Kidney (tissue), 13 donors: ENCODE measurements at regions not wholly inside any gene's neighbourhood (a gene's known extent, or its start where the extent isn't known, plus 50 kb on each side); places are given as distances from the start of the nearest gene placed in this dataset. TPM values are rescaled to one million over a fixed set of nuclear protein-coding genes. Genes with fewer than 3 reads are reported as not detected.

Experiments
- DNase-seq, 5 donors: peaks; one replicate each; pipeline ENCODE4 v3.0.0-alpha.2; 2013 to 2020
- FAIRE-seq: peaks from 2 replicates; lab custom pipeline; 2012; peaks lifted over from hg19 to GRCh38; lab: Jason Lieb, UNC
- H3K27ac ChIP-seq, 2 donors: one replicate each; pipeline ENCODE4 v1.7.0; 2013; ENCODE audit warnings: low read depth in 2 of 2, low read length in 2 of 2, inconsistent platforms in 1 of 2
- H3K27me3 ChIP-seq: one replicate; pipeline ENCODE4 v1.7.1; 2013; ENCODE audit warnings: low read length, inconsistent platforms; ENCODE audit not compliant: control insufficient read depth, insufficient read depth
- H3K36me3 ChIP-seq, 3 donors: one replicate each; pipeline versions ENCODE4 v1.7.0 to v1.7.1; 2013; ENCODE audit warnings: low read length in 3 of 3, control low read depth in 1 of 3, inconsistent platforms in 1 of 3; ENCODE audit not compliant: insufficient read depth in 3 of 3, control insufficient read depth in 2 of 3
- H3K4me1 ChIP-seq, 3 donors: one replicate each; pipeline versions ENCODE4 v1.7.0 to v1.7.1; 2013; ENCODE audit warnings: low read length in 3 of 3, inconsistent platforms in 1 of 3, low read depth in 1 of 3; ENCODE audit not compliant: control insufficient read depth in 2 of 3, insufficient read depth in 2 of 3
- H3K4me3 ChIP-seq, 3 donors: one replicate each; pipeline versions ENCODE4 v1.7.0 to v1.8.1; 2013; ENCODE audit warnings: low read length in 3 of 3, control low read depth in 1 of 3, inconsistent platforms in 1 of 3
- H3K9ac ChIP-seq, 3 donors: one replicate each; pipeline versions ENCODE4 v1.7.0 to v1.7.1; 2013; ENCODE audit warnings: low read length in 3 of 3, control low read depth in 1 of 3, inconsistent platforms in 1 of 3
- H3K9me3 ChIP-seq, 3 donors: one replicate each; pipeline versions ENCODE4 v1.7.0 to v1.7.1; 2013; ENCODE audit warnings: low read length in 3 of 3, control low read depth in 1 of 3, inconsistent platforms in 1 of 3; ENCODE audit not compliant: control insufficient read depth in 2 of 3, insufficient read depth in 1 of 3
- intact Hi-C: fragments of 100-400 bp; cut with DNase I; formaldehyde crosslinking; loops from one replicate; pipeline ENCODE4 v1.11.1; 2022
- microRNA-seq: library from miRNA; unstranded; fragments of <30 nt; microRNA quantifications from one replicate; pipeline ENCODE4 v1.2.0, GENCODE V29; 2020
- TF ChIP-seq, protein P1 (sequence below): IDR thresholded peaks from 3 replicates; pipeline ENCODE4 v1.5.1; 2012; ENCODE audit warnings: mild to moderate bottlenecking, moderate library complexity, borderline replicate concordance; ENCODE audit not compliant: insufficient read depth; ENCODE audit errors: extremely low read depth
- donor health status: control.
- donor health status: control.
- donor health status: control.
- donor health status: control.
- donor health status: control.
- donor health status: DM: yes; HTN: yes; CAD: no.
- donor health status: Normal renal cell carcinoma (clear cell type).

DNA sequence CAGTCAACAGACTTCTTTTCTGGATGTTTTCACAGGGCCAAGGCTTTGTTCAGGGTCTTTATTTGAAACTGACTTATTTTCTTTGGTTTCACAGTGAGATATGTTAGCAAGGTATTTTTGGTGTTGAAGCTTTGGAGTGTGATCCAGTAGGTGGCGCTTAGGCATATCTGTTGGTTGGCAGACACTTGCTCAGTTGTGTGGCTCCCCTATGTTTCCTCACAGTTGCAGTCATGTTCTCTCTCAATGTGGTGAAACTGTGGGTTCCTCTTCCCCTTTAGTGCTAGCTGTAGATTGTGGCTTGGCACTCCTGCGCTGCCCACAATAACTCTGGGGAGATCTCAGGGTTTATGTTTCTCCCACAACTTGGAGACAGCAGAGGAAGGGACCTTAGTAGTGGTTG lies 460.8 kb downstream of the SLITRK2 start:
- peak; percentile 62 for FAIRE-seq
- Histone ChIP-seq H3K4me1 (no peaks in the 10 kb centered on the region), H3K36me3 (no peaks in the 10 kb centered on the region), H3K9ac (no peak overlapping the region), H3K4me3 (no peak overlapping the region), H3K9me3 (no peaks in the 10 kb centered on the region), H3K27ac (no peak overlapping the region), H3K27me3 (no peaks in the 10 kb centered on the region)
- intact Hi-C loops, result no loop called here
- DNase-seq, result peak in 1 of 5 donors; percentile 8
- TF ChIP-seq, protein P1, sequence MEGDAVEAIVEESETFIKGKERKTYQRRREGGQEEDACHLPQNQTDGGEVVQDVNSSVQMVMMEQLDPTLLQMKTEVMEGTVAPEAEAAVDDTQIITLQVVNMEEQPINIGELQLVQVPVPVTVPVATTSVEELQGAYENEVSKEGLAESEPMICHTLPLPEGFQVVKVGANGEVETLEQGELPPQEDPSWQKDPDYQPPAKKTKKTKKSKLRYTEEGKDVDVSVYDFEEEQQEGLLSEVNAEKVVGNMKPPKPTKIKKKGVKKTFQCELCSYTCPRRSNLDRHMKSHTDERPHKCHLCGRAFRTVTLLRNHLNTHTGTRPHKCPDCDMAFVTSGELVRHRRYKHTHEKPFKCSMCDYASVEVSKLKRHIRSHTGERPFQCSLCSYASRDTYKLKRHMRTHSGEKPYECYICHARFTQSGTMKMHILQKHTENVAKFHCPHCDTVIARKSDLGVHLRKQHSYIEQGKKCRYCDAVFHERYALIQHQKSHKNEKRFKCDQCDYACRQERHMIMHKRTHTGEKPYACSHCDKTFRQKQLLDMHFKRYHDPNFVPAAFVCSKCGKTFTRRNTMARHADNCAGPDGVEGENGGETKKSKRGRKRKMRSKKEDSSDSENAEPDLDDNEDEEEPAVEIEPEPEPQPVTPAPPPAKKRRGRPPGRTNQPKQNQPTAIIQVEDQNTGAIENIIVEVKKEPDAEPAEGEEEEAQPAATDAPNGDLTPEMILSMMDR, result no peak

Small RNA genes lying in the stretch of these regions (microRNA-seq; reads per million reads assigned to microRNA genes)
- gene MIR888, result not detected
- gene MIR890, result not detected
- not detected for gene MIR891A
- gene MIR891B, result not detected
- gene MIR892A, result not detected
- gene MIR892B, result not detected
- not detected for gene MIR892C
